ENCODE measurements at regions not wholly inside any gene's neighbourhood (a gene's known extent, or its start where the extent isn't known, plus 50 kb on each side); places are given as distances from the start of the nearest gene placed in this dataset.
A peak's percentile ranks its signal among the peaks of the same experiment; 100 is the strongest.

DNA sequence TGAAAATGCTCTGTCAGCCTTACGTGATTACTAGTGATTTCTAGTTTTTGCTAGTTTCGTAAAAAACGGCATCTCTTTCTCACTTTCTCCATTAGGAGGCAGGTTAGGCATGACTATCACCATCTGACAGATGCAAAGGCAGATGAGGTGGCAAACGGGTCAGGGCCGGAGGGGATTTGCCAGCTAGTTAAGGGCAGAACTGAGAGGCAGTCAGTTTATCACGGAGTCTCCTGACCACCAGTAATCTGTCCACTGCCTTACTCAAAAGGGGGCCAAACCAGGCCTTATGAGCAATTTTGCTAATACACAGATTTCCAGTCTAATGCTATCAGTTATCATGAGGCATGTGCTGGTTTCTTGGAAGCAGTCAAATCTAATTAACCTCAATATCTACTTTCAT is 159.3 kb downstream of the TSEN15 start:
- TF ChIP-seq POLR2AphosphoS5 (IDR thresholded peaks at IDR 0.05) (no peak), RAD21 (conservative IDR thresholded peaks at IDR 0.05) (peak; percentile 38)

All from neural cell (in vitro differentiated cells).